D721Med (cell line): ENCODE measurements at regions not wholly inside any gene's neighbourhood (a gene's known extent, or its start where the extent isn't known, plus 50 kb on each side); places are given as distances from the start of the nearest gene placed in this dataset.
"Not testable (repeated sequence)": the region's sequence is repeated elsewhere in the genome, so short reads cannot be mapped to it uniquely, and the experiment has no call there.

Experiments used
- DNase-seq: peaks from one replicate; pipeline ENCODE4 v3.0.0; 2011; ENCODE audit warnings: low spot score; ENCODE audit not compliant: insufficient read length
- FAIRE-seq: peaks from 2 replicates; lab custom pipeline; 2011; peaks lifted over from hg19 to GRCh38; lab: Jason Lieb, UNC
- CTCF ChIP-seq: IDR thresholded peaks from 2 replicates; pipeline ENCODE4 v1.5.1; 2012; ENCODE audit warnings: mild to moderate bottlenecking, control low read depth; ENCODE audit not compliant: insufficient read depth; ENCODE audit errors: missing control alignments

DNA sequence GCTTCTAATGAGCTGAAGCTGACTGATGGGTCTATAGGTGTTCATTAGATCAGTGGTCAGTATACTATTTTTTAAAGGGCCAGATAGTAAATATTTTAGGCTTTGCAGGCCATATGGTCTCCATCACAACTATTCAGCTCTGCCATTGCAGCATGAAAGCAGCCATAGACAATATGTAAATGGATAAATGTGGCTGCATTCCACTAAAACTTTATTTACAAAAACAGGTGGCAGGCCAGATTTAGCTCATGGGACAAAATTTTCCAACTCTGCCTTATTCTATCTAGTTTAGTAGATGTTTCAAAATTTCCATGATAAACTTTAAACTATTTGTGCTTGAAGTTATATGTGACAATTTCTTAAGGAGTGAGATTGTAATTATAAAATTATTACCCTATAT, 339.3 kb downstream of the ABCC12 start:
- FAIRE-seq (no peak), DNase-seq (no peak)
- TF ChIP-seq CTCF = no peak

DNA sequence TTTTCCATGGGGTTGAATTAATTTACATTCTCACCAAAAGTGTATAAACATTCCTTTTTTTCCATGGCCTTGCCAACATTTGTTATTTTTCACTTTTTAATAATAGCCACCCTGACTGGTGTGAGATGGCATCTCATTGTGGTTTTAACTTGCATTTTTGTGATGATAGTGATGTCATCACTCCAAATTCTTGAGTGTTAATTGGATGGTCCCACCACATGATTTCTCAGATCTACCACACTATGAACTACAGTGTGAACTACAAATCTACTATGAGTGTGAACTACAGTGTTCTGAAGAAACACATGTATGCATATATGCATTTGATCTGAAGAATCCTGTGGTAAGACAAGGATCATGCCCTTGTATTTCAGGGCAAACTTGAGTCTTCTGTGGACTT, 340.1 kb downstream of the ABCC12 start:
- FAIRE-seq = no peak
- TF ChIP-seq CTCF = no peak
- DNase-seq = no peak

- DNase-seq, FAIRE-seq: not testable (repeated sequence)
These were observed 344.0 kb downstream of the ABCC12 start for GRCh38 chr16:47811758-47812157.

DNA sequence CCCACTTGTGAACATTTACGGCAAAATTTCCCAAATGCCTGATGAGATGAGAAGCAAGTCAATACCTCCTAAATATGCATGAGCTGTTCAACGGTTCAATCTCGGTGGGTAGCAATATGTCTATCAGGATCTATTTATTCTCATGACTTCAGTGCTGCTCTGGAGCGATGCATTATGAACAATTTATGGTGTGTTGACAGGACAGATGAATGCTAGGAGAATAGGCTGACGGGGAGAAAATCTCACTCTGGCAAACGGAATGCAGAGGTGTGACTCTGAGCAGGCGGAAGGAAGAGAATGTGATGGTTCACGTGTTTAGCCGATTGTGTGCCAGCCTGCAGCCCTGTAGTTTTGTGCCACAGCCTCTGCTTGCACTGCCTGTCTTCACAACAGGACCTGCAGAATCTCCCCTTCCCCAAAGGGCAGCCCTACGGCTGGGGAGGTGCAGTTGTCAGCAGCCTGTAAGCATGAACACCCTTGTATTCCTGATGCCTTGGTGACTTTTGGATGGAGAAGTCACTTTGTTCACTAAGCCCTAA, 345.2 kb downstream of the PHKB start:
- FAIRE-seq = no peak
- no peak for TF ChIP-seq CTCF
- no peak for DNase-seq

DNA sequence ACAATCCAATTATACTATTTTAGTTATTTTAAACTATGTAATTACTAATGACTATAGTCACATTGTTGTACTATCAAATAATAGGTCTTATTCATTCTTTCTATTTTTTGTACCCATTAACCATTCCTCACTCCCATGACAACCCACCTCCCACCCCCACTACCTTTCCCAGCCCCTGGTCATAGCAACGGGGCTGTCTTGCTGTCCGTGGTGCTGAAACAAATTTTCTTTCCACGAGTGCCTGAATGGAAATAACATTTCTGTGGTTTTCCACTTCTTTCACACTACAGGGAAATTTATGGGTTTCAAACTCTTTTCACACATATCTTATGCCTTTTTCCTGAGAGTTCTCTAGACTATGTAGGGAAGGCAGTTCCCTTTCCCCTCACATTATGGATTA, 326.6 kb downstream of the PHKB start:
- TF ChIP-seq CTCF = no peak
- FAIRE-seq = no peak
- no peak for DNase-seq

GRCh38 chr16:47781673-47782072, 320.5 kb downstream of the PHKB start:
- DNase-seq = no peak
- no peak for TF ChIP-seq CTCF

DNA sequence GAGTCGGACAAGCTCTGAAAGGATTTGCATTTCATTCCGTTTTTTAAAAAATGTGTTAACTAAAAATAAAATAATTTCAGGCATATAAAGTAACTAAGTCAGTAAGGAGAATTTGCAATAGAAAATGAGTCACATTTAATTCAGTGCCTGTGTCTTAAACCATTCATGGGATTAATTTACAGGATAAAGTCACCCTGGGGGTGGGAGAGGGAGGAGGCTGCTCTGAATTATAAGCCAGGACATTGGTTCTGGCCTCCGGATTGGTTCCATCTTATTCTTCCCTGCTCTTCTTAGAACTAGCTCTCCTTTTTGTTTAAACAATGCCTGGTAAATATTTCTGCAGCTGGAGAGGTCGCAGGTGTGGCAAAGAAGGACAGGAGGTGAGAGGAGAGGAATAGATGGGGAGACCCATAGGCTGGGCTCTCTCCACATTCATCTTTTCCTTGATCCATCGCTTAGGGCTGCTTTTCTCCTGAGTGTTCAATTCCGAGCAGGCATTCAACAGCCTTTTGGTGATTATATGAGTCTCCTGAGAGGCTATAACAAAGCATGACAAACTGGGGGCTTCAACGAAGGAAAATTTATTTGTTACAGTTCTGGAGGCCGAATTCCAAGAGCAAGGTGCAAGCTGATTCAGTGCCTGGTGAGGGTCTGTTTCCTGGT, 319.2 kb downstream of the PHKB start:
- no peak for DNase-seq
- no peak for FAIRE-seq
- TF ChIP-seq CTCF = no peak

More at GRCh38 chr16:47781673-47782072, 320.5 kb downstream of the PHKB start:
- no peak for FAIRE-seq
